Liver (tissue), 3 donors: ENCODE measurements at regions not wholly inside any gene's neighbourhood (a gene's known extent, or its start where the extent isn't known, plus 50 kb on each side); places are given as distances from the start of the nearest gene placed in this dataset.

Experiments
- RAD21 ChIP-seq, 2 donors: IDR thresholded peaks; 2 replicates each; pipeline ENCODE4 v1.6.1; 2016; ENCODE audit warnings: antibody characterized with exemption in 2 of 2, mild to moderate bottlenecking in 2 of 2
- TAF1 ChIP-seq: conservative IDR thresholded peaks from 2 replicates; pipeline ENCODE4 v1.6.1; 2016; ENCODE audit warnings: antibody characterized with exemption, mild to moderate bottlenecking
- TF ChIP-seq, protein P1 (sequence below): fragments of 150-350 bp; IDR thresholded peaks from 2 replicates; pipeline ENCODE4 v1.5.1; 2017; ENCODE audit warnings: improper control_type of control experiment, low read depth, low read length; ENCODE audit not compliant: missing input control
- TF ChIP-seq, protein P2 (sequence below): IDR thresholded peaks from 2 replicates; pipeline ENCODE4 v1.6.1; 2016; ENCODE audit warnings: antibody characterized with exemption
- TF ChIP-seq, protein P3 (sequence below): IDR thresholded peaks from 2 replicates; pipeline ENCODE4 v1.6.1; 2016; ENCODE audit warnings: antibody characterized with exemption, mild to moderate bottlenecking
- donor health status: healthy.
- donor health status: healthy.

DNA sequence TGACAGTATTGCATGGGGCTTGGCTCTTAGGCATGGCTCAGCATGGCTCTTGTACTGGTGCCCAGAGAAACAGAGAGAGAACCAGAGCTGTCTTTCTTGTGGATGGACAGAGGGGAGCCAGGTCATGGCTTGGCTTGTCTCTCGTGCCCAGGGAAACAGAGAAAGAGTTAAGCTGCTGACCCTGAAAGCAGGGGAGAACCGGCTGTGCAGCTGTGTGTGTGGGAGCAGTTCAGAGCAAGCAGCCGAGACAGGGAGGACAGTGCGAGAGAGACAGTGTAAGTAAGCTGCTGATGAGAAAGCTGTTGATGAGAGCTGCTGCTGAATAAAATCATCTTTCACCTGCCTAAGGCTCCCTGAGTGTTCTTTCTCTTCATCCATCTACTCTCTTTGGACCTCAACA lies 61.3 kb upstream of the DDHD1 start:
- TF ChIP-seq RAD21 (IDR thresholded peaks at IDR 0.05): no peak
- TF ChIP-seq, protein P1, sequence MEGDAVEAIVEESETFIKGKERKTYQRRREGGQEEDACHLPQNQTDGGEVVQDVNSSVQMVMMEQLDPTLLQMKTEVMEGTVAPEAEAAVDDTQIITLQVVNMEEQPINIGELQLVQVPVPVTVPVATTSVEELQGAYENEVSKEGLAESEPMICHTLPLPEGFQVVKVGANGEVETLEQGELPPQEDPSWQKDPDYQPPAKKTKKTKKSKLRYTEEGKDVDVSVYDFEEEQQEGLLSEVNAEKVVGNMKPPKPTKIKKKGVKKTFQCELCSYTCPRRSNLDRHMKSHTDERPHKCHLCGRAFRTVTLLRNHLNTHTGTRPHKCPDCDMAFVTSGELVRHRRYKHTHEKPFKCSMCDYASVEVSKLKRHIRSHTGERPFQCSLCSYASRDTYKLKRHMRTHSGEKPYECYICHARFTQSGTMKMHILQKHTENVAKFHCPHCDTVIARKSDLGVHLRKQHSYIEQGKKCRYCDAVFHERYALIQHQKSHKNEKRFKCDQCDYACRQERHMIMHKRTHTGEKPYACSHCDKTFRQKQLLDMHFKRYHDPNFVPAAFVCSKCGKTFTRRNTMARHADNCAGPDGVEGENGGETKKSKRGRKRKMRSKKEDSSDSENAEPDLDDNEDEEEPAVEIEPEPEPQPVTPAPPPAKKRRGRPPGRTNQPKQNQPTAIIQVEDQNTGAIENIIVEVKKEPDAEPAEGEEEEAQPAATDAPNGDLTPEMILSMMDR: no peak
- TF ChIP-seq, protein P2, sequence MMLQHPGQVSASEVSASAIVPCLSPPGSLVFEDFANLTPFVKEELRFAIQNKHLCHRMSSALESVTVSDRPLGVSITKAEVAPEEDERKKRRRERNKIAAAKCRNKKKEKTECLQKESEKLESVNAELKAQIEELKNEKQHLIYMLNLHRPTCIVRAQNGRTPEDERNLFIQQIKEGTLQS: no peak
- TF ChIP-seq, protein P3, sequence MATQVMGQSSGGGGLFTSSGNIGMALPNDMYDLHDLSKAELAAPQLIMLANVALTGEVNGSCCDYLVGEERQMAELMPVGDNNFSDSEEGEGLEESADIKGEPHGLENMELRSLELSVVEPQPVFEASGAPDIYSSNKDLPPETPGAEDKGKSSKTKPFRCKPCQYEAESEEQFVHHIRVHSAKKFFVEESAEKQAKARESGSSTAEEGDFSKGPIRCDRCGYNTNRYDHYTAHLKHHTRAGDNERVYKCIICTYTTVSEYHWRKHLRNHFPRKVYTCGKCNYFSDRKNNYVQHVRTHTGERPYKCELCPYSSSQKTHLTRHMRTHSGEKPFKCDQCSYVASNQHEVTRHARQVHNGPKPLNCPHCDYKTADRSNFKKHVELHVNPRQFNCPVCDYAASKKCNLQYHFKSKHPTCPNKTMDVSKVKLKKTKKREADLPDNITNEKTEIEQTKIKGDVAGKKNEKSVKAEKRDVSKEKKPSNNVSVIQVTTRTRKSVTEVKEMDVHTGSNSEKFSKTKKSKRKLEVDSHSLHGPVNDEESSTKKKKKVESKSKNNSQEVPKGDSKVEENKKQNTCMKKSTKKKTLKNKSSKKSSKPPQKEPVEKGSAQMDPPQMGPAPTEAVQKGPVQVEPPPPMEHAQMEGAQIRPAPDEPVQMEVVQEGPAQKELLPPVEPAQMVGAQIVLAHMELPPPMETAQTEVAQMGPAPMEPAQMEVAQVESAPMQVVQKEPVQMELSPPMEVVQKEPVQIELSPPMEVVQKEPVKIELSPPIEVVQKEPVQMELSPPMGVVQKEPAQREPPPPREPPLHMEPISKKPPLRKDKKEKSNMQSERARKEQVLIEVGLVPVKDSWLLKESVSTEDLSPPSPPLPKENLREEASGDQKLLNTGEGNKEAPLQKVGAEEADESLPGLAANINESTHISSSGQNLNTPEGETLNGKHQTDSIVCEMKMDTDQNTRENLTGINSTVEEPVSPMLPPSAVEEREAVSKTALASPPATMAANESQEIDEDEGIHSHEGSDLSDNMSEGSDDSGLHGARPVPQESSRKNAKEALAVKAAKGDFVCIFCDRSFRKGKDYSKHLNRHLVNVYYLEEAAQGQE: no peak
- TF ChIP-seq TAF1: no peak
